Esophagus squamous epithelium (tissue), 4 donors: ENCODE measurements at regions not wholly inside any gene's neighbourhood (a gene's known extent, or its start where the extent isn't known, plus 50 kb on each side); places are given as distances from the start of the nearest gene placed in this dataset.

Source experiments
- POLR2A ChIP-seq, 4 donors: fragments of 450-650 bp; IDR thresholded peaks; one replicate each; pipeline ENCODE4 v1.6.1; 2017; ENCODE audit warnings: antibody characterized with exemption in 4 of 4, mild to moderate bottlenecking in 4 of 4, moderate library complexity in 3 of 4
- TF ChIP-seq, protein P1 (sequence below), 6 experiments: fragments of 450-650 bp in 4 of 6; fragments of 200-600 bp in 2 of 6; sonication (generic) in 2 of 6; IDR thresholded peaks; one replicate each; pipeline ENCODE4 v1.5.1; 2016 to 2019; ENCODE audit warnings: antibody characterized with exemption in 6 of 6, mild to moderate bottlenecking in 4 of 6, moderate library complexity in 4 of 6

DNA sequence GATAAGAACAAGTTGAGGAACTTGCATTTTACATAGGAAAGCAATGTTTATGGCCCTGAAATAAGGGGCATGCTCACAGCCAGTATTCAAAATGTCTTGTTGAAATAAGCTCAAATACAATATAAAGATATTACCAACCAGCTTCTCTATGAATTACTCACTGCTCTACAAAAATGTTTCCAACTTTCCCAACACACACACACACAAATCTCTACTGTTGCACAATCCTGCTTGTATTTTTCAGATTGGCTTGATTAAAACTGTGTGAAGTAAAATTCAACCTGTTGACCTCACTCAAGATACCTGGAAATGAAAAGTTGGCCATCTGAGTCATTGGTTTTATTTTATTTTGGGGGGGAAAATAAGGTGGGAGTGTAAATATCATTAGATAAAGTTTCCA, 128.6 kb downstream of the CHIC2 start:
- TF ChIP-seq, protein P1, sequence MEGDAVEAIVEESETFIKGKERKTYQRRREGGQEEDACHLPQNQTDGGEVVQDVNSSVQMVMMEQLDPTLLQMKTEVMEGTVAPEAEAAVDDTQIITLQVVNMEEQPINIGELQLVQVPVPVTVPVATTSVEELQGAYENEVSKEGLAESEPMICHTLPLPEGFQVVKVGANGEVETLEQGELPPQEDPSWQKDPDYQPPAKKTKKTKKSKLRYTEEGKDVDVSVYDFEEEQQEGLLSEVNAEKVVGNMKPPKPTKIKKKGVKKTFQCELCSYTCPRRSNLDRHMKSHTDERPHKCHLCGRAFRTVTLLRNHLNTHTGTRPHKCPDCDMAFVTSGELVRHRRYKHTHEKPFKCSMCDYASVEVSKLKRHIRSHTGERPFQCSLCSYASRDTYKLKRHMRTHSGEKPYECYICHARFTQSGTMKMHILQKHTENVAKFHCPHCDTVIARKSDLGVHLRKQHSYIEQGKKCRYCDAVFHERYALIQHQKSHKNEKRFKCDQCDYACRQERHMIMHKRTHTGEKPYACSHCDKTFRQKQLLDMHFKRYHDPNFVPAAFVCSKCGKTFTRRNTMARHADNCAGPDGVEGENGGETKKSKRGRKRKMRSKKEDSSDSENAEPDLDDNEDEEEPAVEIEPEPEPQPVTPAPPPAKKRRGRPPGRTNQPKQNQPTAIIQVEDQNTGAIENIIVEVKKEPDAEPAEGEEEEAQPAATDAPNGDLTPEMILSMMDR (IDR thresholded peaks at IDR 0.05), result no peak
- TF ChIP-seq POLR2A (IDR thresholded peaks at IDR 0.05), result no peak
